ENCODE measurements at regions not wholly inside any gene's neighbourhood (a gene's known extent, or its start where the extent isn't known, plus 50 kb on each side); places are given as distances from the start of the nearest gene placed in this dataset.

- no peak for DNase-seq (ENCODE audit: low spot score)
Observed at GRCh38 chr4:89665662-89666061, 171.3 kb downstream of the SNCA start.

GRCh38 chr4:89664521-89664920 is 172.4 kb downstream of the SNCA start:
- DNase-seq (ENCODE audit: low spot score): no peak

- DNase-seq (ENCODE audit: low spot score): no peak
Observed at GRCh38 chr4:89661173-89661899, 175.6 kb downstream of the SNCA start.

- DNase-seq (ENCODE audit: low spot score): no peak
Observed at GRCh38 chr4:89660444-89661172, 176.4 kb downstream of the SNCA start.

- no peak for DNase-seq (ENCODE audit: low spot score)
Observed at GRCh38 chr4:89658701-89659024, 178.3 kb downstream of the SNCA start.

GRCh38 chr4:89657931-89658700 is 178.8 kb downstream of the SNCA start:
- peak; percentile 30 for DNase-seq (ENCODE audit: low spot score)

- no peak for DNase-seq (ENCODE audit: low spot score)
Observed at GRCh38 chr4:89653012-89653411, 183.9 kb downstream of the SNCA start.

- DNase-seq (ENCODE audit: low spot score): no peak
Observed at GRCh38 chr4:89645482-89645881, 191.5 kb downstream of the SNCA start.

GRCh38 chr4:89641367-89641687 is 195.6 kb downstream of the SNCA start:
- DNase-seq (ENCODE audit: low spot score): no peak

- no peak for DNase-seq (ENCODE audit: low spot score)
Observed at GRCh38 chr4:89640620-89641366, 196.2 kb downstream of the SNCA start.

- no peak for DNase-seq (ENCODE audit: low spot score)
Observed at GRCh38 chr4:89639395-89639794, 197.6 kb downstream of the SNCA start.

GRCh38 chr4:89625599-89626293 is 211.2 kb downstream of the SNCA start:
- no peak for DNase-seq (ENCODE audit: low spot score)

GRCh38 chr4:89619206-89619962 is 217.6 kb downstream of the SNCA start:
- DNase-seq (ENCODE audit: low spot score): no peak

- no peak for DNase-seq (ENCODE audit: low spot score)
Observed at GRCh38 chr4:89618151-89618550, 218.8 kb downstream of the SNCA start.

GRCh38 chr4:89617317-89617716 is 219.6 kb downstream of the SNCA start:
- no peak for DNase-seq (ENCODE audit: low spot score)

- no peak for DNase-seq (ENCODE audit: low spot score)
Observed at GRCh38 chr4:89616382-89616781, 220.6 kb downstream of the SNCA start.

- DNase-seq (ENCODE audit: low spot score): no peak
Observed at GRCh38 chr4:89615051-89615450, 221.9 kb downstream of the SNCA start.

- DNase-seq (ENCODE audit: low spot score): no peak
Observed at GRCh38 chr4:89614155-89614554, 222.8 kb downstream of the SNCA start.

GRCh38 chr4:89610236-89610635 is 226.7 kb downstream of the SNCA start:
- no peak for DNase-seq (ENCODE audit: low spot score)

- no peak for DNase-seq (ENCODE audit: low spot score)
Observed at GRCh38 chr4:89609756-89610155, 227.2 kb downstream of the SNCA start.

GRCh38 chr4:89604951-89605350 is 232.0 kb downstream of the SNCA start:
- no peak for DNase-seq (ENCODE audit: low spot score)

Measured in putamen (tissue), 1 donor.